HG03354 (cell line): ENCODE measurements at regions not wholly inside any gene's neighbourhood (a gene's known extent, or its start where the extent isn't known, plus 50 kb on each side); places are given as distances from the start of the nearest gene placed in this dataset.

ENCODE experiments used
- ATAC-seq: cut with Tn5 transposase; IDR thresholded peaks from one replicate; pipeline ENCODE4 v1.9.1; 2021; ENCODE audit warnings: mild to moderate bottlenecking; ENCODE audit not compliant: unreplicated experiment, poor library complexity, severe bottlenecking

- no peak for ATAC-seq
These were observed 103.8 kb downstream of the HTR5A start for GRCh38 chr7:155173905-155174304.

- no peak for ATAC-seq
These were observed 108.0 kb downstream of the HTR5A start for GRCh38 chr7:155178096-155178495.

- ATAC-seq: no peak
These were observed 111.6 kb downstream of the HTR5A start for GRCh38 chr7:155181768-155182167.

GRCh38 chr7:155182406-155182970 is 112.4 kb downstream of the HTR5A start:
- ATAC-seq: no peak

GRCh38 chr7:155183655-155184054 is 113.5 kb downstream of the HTR5A start:
- no peak for ATAC-seq

DNA sequence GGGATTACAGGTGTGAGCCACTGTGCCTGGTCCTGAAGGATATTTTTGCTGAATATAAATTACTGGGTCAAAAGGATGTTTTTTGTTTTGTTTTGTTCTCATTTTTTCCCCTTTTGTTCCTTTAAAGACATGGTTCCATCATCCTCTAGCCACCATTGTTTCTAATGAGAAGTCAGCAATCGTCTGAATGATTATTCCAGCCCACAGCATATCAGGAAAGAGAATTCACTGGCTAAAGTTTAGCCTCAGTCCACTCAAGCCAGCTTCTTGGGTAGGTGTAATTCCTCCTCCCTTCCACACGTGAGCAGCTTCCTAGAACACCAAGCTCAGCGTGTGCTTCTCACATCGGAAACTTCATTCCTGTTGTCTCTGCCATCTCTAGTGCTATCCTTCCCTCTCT is 112.8 kb upstream of the INSIG1 start:
- ATAC-seq: no peak

GRCh38 chr7:155187061-155187785 is 110.5 kb upstream of the INSIG1 start:
- no peak for ATAC-seq

- no peak for ATAC-seq
These were observed 109.3 kb upstream of the INSIG1 start for GRCh38 chr7:155188357-155188756.

DNA sequence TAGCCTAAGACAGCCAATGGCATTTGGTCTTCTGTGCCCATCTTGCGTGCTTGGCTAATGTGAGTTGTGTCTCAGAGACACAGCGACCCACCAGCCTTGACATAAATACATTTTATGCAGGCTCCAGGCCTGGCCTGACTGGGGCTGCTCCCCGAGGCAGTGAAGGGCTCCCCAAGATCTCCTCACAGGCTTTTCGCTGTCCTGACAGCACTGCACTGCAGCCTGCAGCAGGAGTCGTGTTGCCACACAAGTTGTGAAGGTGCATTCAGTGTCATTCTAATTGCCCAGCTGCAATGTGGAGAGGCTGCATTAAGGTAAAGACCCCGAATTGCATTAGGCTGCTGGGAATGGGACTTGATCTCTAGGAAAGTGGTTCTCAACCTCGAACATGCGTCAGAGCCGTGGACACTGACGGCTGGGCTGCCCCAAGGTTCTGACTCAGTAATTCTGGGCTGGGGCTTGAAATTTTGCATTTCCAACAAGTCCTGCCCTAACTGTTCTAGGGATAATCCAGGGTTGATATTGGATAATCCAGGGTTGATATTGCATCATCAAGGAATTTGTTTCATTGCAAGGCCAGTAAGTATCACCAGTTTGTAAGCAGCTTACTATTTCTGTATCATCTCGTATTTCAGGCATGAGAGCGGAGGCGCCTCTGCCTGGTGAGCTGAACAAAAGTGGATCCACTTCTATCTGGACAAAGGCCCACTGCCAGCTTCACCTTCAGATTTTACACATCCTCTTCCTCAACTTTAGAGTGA is 108.7 kb upstream of the INSIG1 start:
- ATAC-seq: no peak

- ATAC-seq: no peak
These were observed 108.1 kb upstream of the INSIG1 start for GRCh38 chr7:155189590-155189989.

DNA sequence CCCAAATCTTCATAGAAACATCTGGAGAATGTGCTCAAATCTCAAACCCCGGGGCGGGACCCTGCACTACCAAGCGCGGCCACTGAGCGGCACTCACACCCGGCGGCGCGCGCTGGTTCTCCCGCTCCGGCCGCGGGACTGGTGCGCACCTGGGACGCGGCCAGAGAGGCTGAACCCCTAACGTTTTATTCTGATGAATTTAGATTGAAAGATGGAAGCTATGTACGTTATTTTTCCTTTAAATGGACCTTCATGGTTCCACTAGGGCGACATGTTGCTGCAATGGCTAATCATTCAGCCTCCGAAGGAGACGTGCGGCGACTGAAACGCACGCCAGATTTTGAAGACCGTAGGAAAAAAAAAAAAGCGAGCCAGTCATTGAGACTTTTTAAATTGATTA is 107.0 kb upstream of the INSIG1 start:
- ATAC-seq: peak; percentile 68

DNA sequence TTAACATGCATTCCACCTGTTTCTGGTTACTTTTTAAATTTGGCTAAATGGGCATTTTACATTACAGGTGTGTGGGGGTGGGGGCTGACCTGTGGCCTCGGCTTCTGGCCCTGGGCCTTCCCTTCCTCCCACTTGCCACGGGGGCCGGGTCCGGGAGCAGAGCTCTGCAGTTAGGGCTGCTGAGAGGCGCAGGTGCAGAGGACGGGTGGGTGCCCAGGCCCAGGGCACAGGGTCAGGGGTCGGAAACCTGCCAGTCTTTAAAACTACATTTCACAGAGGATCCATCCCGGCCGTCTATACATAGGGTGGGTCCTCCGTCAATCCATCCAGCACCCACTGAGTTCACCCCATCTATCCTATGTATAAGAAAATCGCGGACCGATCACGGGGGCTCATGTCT is 106.5 kb upstream of the INSIG1 start:
- ATAC-seq: no peak

DNA sequence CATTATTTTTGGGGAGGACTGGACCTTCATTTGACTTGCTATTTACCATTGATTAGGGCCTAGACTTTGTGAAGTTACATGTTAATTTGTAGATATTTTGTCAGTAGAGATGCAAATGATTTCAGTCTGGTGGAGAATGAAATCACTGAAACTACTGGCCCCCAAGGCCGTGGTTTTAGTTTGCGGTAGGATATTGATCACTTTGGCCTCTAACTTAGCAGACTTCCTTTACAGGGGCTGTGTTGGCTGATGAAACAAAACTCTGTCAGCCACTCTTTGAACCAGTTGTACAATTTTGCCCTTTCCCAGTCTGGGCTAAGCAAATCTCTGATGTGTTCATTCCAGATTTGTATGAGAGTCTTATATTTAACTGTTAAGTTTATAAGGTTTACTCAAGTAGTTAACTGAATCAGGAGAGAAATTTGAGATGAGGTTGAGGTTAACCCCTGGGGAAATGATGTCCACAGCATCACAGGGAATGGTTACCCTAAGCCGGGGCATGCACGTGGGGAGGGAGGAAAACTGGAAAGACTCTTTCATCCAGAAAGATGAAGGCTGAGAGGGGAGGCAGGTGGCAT is 105.7 kb upstream of the INSIG1 start:
- ATAC-seq: peak; percentile 69

DNA sequence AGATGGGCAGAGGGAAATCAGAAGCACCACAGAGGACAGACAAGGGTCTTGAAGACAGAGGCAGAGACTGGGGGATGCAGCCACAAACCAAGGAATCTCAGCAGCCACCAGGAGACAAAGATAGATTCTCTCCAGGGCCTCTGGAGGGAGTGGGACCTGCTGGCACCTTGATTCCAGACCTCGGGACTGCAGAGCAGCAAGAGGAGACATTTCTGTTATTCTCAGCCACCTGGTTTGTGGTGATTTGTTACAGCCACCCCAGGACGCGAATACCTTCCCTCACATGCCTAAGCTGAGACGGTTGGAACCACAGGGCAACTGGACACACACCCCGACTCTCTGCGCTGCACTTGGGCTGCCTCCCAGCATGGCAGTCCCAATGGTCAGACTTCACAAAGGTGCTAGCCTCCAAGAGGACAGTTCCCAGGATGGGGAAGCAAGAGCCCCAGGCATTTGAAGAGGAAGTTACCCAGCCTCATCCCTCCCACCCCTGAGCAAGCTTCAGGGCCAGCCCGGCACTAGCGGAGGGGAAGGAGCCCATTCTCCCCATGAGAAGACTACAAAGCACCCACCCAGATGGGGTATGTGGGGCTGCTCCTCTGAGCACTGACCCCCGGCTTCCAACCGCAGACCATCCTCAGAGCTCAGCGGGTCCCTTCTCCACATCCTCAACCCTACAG is 104.6 kb upstream of the INSIG1 start:
- no peak for ATAC-seq

DNA sequence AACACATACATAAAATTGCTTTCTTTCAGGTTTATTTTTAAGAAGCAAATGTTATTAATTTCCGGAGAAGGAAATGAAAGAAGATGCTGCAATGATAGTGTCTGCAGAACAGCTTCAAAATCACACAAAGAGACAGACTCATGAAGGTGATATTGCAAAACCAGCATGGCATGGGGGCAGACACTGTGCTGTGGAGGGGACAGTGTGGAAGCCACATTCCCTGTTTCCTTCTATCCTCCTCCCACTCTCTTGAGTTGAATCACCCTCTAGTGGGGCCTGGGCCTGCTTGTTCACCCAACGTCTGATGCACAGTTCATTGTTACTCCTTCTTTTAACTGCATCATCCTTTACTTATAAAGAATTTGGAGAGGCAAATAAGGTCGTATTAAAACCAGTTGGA is 104.0 kb upstream of the INSIG1 start:
- ATAC-seq: no peak

GRCh38 chr7:155194382-155195140 is 103.1 kb upstream of the INSIG1 start:
- no peak for ATAC-seq

DNA sequence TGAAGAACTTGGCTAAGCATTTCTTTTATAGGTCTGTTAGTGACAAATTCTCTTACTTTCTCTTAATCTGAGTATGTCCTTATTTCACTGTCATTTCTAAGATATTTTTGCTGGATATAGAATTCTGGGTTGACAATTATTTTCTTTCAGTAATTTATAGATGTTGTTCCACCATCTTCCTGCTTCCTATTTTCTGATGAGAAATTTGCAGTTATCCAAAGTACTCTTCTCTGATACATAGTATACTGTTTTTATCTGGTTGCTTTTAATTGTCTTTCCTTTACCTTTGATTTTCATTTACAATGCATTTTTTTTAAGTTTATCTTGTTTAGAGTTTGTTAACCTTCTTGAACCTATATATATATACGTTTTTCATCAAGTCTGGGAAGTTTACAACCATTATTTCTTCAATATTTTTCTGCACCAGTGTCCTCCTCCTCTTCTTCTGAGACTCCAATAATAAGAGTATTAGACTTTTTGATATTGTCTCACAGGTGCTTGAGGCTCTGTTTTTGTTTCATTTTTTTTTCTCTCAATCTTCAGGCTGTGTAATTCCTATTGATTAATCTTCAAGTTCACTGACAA is 101.6 kb upstream of the INSIG1 start:
- ATAC-seq: no peak

DNA sequence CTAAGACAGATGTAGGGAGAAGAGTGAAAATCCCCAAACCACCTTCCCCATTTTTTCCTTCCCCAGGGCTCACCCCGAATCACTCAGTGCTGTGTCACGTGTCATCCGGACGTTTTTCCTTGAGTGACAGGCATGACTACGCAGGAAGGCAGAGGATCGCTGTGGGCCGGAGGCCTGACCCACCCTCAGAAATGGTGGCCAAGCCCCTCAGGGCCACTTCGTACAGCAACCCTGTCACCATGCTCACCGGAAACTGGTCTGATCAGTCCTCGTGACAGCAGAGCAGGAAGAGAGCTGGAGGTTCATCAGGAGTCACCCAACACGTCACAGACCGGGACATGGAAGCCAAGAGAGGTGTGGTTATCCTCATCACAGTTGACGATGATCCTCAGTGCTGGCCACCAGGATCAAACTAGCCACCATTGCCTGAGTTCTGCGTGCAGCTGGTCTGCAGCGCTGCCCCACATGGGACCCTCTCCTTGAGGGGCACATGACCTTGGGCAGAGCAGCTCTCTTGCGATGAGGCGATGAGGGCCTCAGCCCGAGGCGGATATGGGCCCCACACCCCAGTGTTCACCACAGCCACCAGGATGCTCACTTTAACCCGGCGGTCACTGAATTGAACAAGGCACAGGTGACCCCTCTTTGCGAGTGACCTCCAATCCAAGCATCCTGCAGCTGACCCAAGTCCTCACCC is 99.3 kb upstream of the INSIG1 start:
- ATAC-seq: no peak
